Cardiac muscle cell (in vitro differentiated cells and primary cell): ENCODE measurements at regions not wholly inside any gene's neighbourhood (a gene's known extent, or its start where the extent isn't known, plus 50 kb on each side); places are given as distances from the start of the nearest gene placed in this dataset.

Source experiments
- DNase-seq, 2 donors: peaks; one replicate each; pipeline versions ENCODE4 v3.0.0 to v3.0.0-alpha.2; 2010 to 2017; ENCODE audit warnings: low read depth in 1 of 2, low spot score in 1 of 2
- H3K27ac ChIP-seq: fragments of 200-600 bp; sonication (generic); 2 replicates; pipeline ENCODE4 v1.5.1; 2016
- H3K27me3 ChIP-seq: fragments of 200-600 bp; sonication (generic); 2 replicates; pipeline ENCODE4 v1.6.0; 2016; ENCODE audit warnings: control low read depth
- H3K36me3 ChIP-seq: fragments of 200-600 bp; sonication (generic); 2 replicates; pipeline ENCODE4 v1.5.1; 2016; ENCODE audit warnings: control low read depth
- H3K4me1 ChIP-seq: fragments of 200-600 bp; sonication (generic); 2 replicates; pipeline ENCODE4 v1.8.1; 2017; ENCODE audit warnings: low read depth, mild to moderate bottlenecking, mixed run types
- H3K4me3 ChIP-seq: fragments of 200-600 bp; sonication (generic); 2 replicates; pipeline ENCODE4 v1.5.1; 2016; ENCODE audit warnings: mild to moderate bottlenecking
- H3K9me3 ChIP-seq: fragments of 200-600 bp; sonication (generic); 2 replicates; pipeline ENCODE4 v1.5.1; 2017; ENCODE audit warnings: low read depth, mild to moderate bottlenecking, control low read depth
- TF ChIP-seq, protein P1 (sequence below): IDR thresholded peaks from 2 replicates; pipeline ENCODE4 v1.5.1; 2012; ENCODE audit warnings: low read depth, mild to moderate bottlenecking, low read length

DNA sequence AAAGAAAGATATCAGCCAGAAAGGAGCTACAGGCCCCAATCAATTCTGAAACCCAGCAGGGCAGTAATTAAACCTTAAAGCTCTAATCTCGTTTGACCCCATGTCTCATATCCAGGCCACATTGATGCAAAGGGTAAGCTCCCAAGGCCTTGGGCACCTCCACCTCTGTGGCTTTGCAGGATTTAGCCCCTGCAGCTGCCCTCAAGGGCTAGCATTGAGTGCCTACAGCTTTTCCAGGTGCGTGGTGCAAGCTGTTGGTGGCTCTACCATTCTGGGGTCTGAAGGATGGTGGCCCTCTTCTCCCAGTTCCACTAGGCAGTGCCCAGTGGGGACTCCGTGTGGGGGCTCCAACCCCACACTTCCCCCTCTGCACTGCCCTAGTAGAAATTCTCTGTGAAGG, 429.9 kb downstream of the NPHP4 start:
- DNase-seq: no peak
- TF ChIP-seq, protein P1, sequence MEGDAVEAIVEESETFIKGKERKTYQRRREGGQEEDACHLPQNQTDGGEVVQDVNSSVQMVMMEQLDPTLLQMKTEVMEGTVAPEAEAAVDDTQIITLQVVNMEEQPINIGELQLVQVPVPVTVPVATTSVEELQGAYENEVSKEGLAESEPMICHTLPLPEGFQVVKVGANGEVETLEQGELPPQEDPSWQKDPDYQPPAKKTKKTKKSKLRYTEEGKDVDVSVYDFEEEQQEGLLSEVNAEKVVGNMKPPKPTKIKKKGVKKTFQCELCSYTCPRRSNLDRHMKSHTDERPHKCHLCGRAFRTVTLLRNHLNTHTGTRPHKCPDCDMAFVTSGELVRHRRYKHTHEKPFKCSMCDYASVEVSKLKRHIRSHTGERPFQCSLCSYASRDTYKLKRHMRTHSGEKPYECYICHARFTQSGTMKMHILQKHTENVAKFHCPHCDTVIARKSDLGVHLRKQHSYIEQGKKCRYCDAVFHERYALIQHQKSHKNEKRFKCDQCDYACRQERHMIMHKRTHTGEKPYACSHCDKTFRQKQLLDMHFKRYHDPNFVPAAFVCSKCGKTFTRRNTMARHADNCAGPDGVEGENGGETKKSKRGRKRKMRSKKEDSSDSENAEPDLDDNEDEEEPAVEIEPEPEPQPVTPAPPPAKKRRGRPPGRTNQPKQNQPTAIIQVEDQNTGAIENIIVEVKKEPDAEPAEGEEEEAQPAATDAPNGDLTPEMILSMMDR: no peak
- Histone ChIP-seq H3K9me3 (no peaks in the 10 kb centered on the region), H3K4me3 (no peak overlapping the region), H3K4me1 (no peaks in the 10 kb centered on the region), H3K27me3 (no peaks in the 10 kb centered on the region), H3K27ac (no peak overlapping the region), H3K36me3 (no peaks in the 10 kb centered on the region)

DNA sequence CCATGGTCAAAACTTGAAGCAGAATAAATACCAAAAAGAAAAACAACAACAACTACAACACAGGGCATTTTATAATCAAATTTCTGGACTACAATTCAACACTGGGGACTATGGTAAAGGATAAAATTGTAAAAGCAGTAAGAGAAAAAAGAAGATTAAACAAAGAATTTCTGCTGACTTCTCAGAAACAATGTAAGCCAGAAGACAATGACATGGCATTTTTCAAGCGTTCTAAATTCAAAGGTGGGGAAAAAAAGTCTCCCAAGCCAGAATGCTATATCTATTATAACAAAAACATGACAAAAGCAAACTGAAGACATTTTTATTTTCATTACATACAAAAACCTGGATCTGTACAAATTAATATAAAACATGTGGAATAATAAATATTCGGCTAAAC, 433.1 kb downstream of the NPHP4 start:
- Histone ChIP-seq H3K9me3 (no peaks in the 10 kb centered on the region), H3K4me1 (no peaks in the 10 kb centered on the region), H3K4me3 (no peak overlapping the region), H3K36me3 (no peaks in the 10 kb centered on the region), H3K27me3 (no peaks in the 10 kb centered on the region), H3K27ac (no peak overlapping the region)
- TF ChIP-seq, protein P1: no peak
- no peak for DNase-seq

DNA sequence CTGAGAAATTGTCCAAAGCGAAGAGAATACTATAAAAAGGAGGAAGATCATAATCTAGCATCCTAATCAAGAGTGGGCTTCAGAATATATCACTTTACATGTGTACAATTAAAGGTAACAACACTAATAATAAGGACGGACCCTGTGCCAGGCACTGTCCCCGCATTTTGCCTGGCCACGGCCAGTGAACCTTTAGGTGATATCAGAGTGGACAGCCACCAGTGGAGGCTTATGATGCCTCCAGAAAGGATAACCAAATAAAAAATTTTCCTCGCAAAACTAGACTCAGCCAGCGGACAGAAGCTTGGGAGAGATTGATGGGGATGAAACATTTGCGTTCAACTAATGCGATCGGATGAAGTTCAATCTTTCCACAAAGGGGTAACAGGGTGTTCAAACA, 436.4 kb downstream of the NPHP4 start:
- Histone ChIP-seq H3K36me3 (no peaks in the 10 kb centered on the region), H3K27me3 (no peaks in the 10 kb centered on the region), H3K9me3 (no peaks in the 10 kb centered on the region), H3K27ac (no peak overlapping the region), H3K4me1 (no peaks in the 10 kb centered on the region), H3K4me3 (no peak overlapping the region)
- TF ChIP-seq, protein P1: no peak
- no peak for DNase-seq

DNA sequence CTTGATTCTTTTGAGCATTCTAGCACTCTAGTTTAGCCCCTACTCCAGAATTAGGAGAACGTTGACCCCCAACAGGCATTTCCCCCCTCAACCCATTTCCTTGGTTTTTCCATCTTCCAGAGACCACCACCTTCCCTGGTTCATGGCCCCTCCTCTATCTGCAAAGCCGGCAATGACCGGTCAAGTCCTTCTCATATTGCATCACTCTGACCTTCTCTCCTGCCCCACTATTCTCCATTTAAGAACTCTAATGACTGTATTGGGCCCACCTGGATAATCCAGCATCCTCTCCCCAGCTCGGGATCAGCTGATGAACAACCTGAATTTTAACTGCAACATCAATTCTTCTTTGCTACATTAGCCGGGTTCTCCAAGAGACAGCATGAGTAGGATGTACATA, 437.4 kb downstream of the NPHP4 start:
- Histone ChIP-seq H3K36me3 (no peaks in the 10 kb centered on the region), H3K4me3 (no peak overlapping the region), H3K4me1 (no peaks in the 10 kb centered on the region), H3K9me3 (no peaks in the 10 kb centered on the region), H3K27me3 (no peaks in the 10 kb centered on the region), H3K27ac (no peak overlapping the region)
- TF ChIP-seq, protein P1: no peak
- no peak for DNase-seq

DNA sequence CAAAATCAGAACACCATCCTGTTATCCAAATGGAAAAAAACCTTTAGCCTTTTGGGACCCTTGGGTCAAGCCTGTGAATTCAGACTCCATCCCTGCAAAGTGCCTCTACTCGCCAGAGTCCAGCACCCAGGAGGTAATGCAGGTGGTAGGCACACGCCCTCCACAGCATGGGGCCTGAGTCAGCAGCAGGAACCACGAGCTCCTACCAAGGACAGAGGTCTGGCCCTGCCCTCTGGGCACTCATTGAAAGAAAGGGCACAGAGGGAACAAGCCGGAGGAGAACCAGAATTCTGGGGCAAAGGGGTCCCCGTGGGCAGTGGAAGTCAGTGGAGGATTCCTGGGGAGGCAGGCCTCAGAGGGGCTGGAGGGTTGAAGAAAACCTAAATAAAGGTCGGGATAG, 438.1 kb downstream of the NPHP4 start:
- H3K27ac ChIP-seq: no peak overlapping the region
- no peaks in the 10 kb centered on the region for H3K4me1 ChIP-seq
- no peaks in the 10 kb centered on the region for H3K36me3 ChIP-seq
- no peaks in the 10 kb centered on the region for H3K27me3 ChIP-seq
- TF ChIP-seq, protein P1: no peak
- H3K4me3 ChIP-seq: no peak overlapping the region
- no peak for DNase-seq
- H3K9me3 ChIP-seq: no peaks in the 10 kb centered on the region
